ENCODE measurements at regions not wholly inside any gene's neighbourhood (a gene's known extent, or its start where the extent isn't known, plus 50 kb on each side); places are given as distances from the start of the nearest gene placed in this dataset.
A peak's percentile ranks its signal among the peaks of the same experiment; 100 is the strongest.

GRCh38 chr2:121037480-121037879, 247.5 kb downstream of the TFCP2L1 start:
- no peak for DNase-seq

GRCh38 chr2:121038031-121038430, 247.0 kb downstream of the TFCP2L1 start:
- no peak for DNase-seq

- DNase-seq, result no peak
Observed at GRCh38 chr2:121038431-121038830, 246.6 kb downstream of the TFCP2L1 start.

GRCh38 chr2:121038891-121039616, 245.9 kb downstream of the TFCP2L1 start:
- DNase-seq, result peak; percentile 81

- no peak for DNase-seq
Observed at GRCh38 chr2:121039679-121040078, 245.3 kb downstream of the TFCP2L1 start.

- no peak for DNase-seq
Observed at GRCh38 chr2:121041516-121041915, 243.5 kb downstream of the TFCP2L1 start.

- no peak for DNase-seq
Observed at GRCh38 chr2:121043061-121043826, 241.8 kb downstream of the TFCP2L1 start.

GRCh38 chr2:121043827-121044222, 241.2 kb downstream of the TFCP2L1 start:
- no peak for DNase-seq

GRCh38 chr2:121044412-121044811, 240.6 kb downstream of the TFCP2L1 start:
- no peak for DNase-seq

GRCh38 chr2:121045245-121045644, 239.8 kb downstream of the TFCP2L1 start:
- no peak for DNase-seq

- no peak for DNase-seq
Observed at GRCh38 chr2:121046335-121046734, 238.7 kb downstream of the TFCP2L1 start.

- no peak for DNase-seq
Observed at GRCh38 chr2:121047383-121047782, 237.6 kb downstream of the TFCP2L1 start.

GRCh38 chr2:121049131-121049530, 235.9 kb downstream of the TFCP2L1 start:
- no peak for DNase-seq

- no peak for DNase-seq
Observed at GRCh38 chr2:121049950-121050585, 234.9 kb downstream of the TFCP2L1 start.

GRCh38 chr2:121051311-121051710, 233.7 kb downstream of the TFCP2L1 start:
- DNase-seq, result no peak

- no peak for DNase-seq
Observed at GRCh38 chr2:121052023-121052422, 233.0 kb downstream of the TFCP2L1 start.

- no peak for DNase-seq
Observed at GRCh38 chr2:121052521-121052920, 232.5 kb downstream of the TFCP2L1 start.

GRCh38 chr2:121055088-121055487, 229.9 kb downstream of the TFCP2L1 start:
- DNase-seq, result no peak

- no peak for DNase-seq
Observed at GRCh38 chr2:121055501-121055900, 229.5 kb downstream of the TFCP2L1 start.

- DNase-seq, result no peak
Observed at GRCh38 chr2:121058852-121059558, 226.0 kb downstream of the TFCP2L1 start.

- DNase-seq, result no peak
Observed at GRCh38 chr2:121059651-121060649, 225.1 kb downstream of the TFCP2L1 start.

GRCh38 chr2:121061633-121062032, 223.4 kb downstream of the TFCP2L1 start:
- DNase-seq, result no peak
